Small intestine (tissue), 7 donors: ENCODE measurements at regions not wholly inside any gene's neighbourhood (a gene's known extent, or its start where the extent isn't known, plus 50 kb on each side); places are given as distances from the start of the nearest gene placed in this dataset.
"Not testable (repeated sequence)": the region's sequence is repeated elsewhere in the genome, so short reads cannot be mapped to it uniquely, and the experiment has no call there.

Source experiments
- DNase-seq, 2 donors: peaks; one replicate each; pipeline versions ENCODE4 v3.0.0 to v3.0.0-alpha.2; 2013
- FAIRE-seq: peaks from 2 replicates; lab custom pipeline; 2012; peaks lifted over from hg19 to GRCh38; lab: Jason Lieb, UNC
- H3K27ac ChIP-seq, 3 donors: one replicate each; pipeline ENCODE4 v1.5.1; 2013; ENCODE audit warnings: low read length in 2 of 3, mild to moderate bottlenecking in 2 of 3, control low read depth in 1 of 3, inconsistent platforms in 1 of 3, low read depth in 1 of 3, moderate library complexity in 1 of 3
- H3K27me3 ChIP-seq, 3 donors: one replicate each; pipeline ENCODE4 v1.6.1; 2013; ENCODE audit warnings: low read length in 3 of 3, inconsistent platforms in 1 of 3; ENCODE audit not compliant: control insufficient read depth in 3 of 3, insufficient read depth in 3 of 3
- H3K36me3 ChIP-seq, 3 donors: one replicate each; pipeline ENCODE4 v1.6.1; 2013; ENCODE audit warnings: low read length in 3 of 3, inconsistent platforms in 1 of 3, low read depth in 1 of 3, mild to moderate bottlenecking in 1 of 3, moderate library complexity in 1 of 3; ENCODE audit not compliant: control insufficient read depth in 3 of 3, insufficient read depth in 2 of 3
- H3K4me1 ChIP-seq, 3 donors: one replicate each; pipeline ENCODE4 v1.6.1; 2013; ENCODE audit warnings: low read length in 2 of 3, inconsistent platforms in 1 of 3, low read depth in 1 of 3, mild to moderate bottlenecking in 1 of 3, moderate library complexity in 1 of 3; ENCODE audit not compliant: control insufficient read depth in 3 of 3, insufficient read depth in 2 of 3
- H3K4me3 ChIP-seq, 3 donors: one replicate each; pipeline ENCODE4 v1.5.1; 2013; ENCODE audit warnings: low read length in 3 of 3, control low read depth in 1 of 3, inconsistent platforms in 1 of 3, low read depth in 1 of 3, mild to moderate bottlenecking in 1 of 3, moderate library complexity in 1 of 3
- H3K9me3 ChIP-seq, 2 donors: one replicate each; pipeline ENCODE4 v1.6.1; 2013; ENCODE audit warnings: low read depth in 1 of 2, low read length in 1 of 2; ENCODE audit not compliant: control insufficient read depth in 2 of 2, insufficient read depth in 1 of 2
- WGBS, 3 donors: extraction: QIAGEN DNeasy Blood & Tissue Kit; methylation state at CpG; one replicate each; pipeline ENCODE4 v1.1.7; 2013; 5-methylcytosine and 5-hydroxymethylcytosine counted together
- donor health status: healthy with polysubstance abuse.
- donor health status: control.
- donor health status: control.
- donor health status: Bipolar disorder and iron deficiency.
- donor health status: healthy.

- no peaks in the 10 kb centered on the region for H3K9me3 ChIP-seq
- no peak overlapping the region for H3K27ac ChIP-seq
- H3K36me3 ChIP-seq = no peaks in the 10 kb centered on the region
- H3K4me1 ChIP-seq = no peaks in the 10 kb centered on the region
- WGBS, 3 donors = 43 to 53% (median 43%) methylated on average over 2 of the region's 2 CpGs
- DNase-seq (no peak), FAIRE-seq (no peak)
- no peaks in the 10 kb centered on the region for H3K27me3 ChIP-seq
- no peak overlapping the region for H3K4me3 ChIP-seq
These were observed 272.8 kb upstream of the POU1F1 start for GRCh38 chr3:87549208-87549607.

DNA sequence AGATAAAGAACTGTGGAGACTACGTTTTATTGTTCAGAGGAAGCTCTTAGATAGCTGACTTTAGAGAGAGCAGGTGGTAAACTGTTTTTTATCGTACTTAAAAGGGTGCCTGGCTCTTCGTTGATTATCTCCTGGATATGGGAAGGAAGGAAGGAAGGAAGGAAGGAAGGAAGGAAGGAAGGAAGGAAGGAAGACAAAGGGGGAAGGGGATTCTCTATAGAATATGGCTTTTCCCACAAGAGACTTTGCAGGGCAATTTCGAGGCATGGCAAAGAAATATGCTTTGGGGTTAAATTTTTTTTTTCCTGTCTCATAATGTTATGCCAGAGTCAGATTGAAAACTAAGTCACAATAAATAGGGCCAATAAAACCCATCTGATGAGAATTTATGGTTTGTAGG lies 271.9 kb upstream of the POU1F1 start:
- 44 to 55% (median 46%) methylated on average over 4 of the region's 4 CpGs for WGBS, 3 donors
- H3K27ac ChIP-seq = no peak overlapping the region
- no peaks in the 10 kb centered on the region for H3K9me3 ChIP-seq
- H3K36me3 ChIP-seq = no peaks in the 10 kb centered on the region
- no peaks in the 10 kb centered on the region for H3K27me3 ChIP-seq
- no peak overlapping the region for H3K4me3 ChIP-seq
- H3K4me1 ChIP-seq = no peaks in the 10 kb centered on the region
- no peak for FAIRE-seq
- DNase-seq = no peak

- Histone ChIP-seq H3K36me3 (no peaks in the 10 kb centered on the region), H3K4me1 (no peaks in the 10 kb centered on the region), H3K9me3 (no peaks in the 10 kb centered on the region), H3K27me3 (no peaks in the 10 kb centered on the region), H3K27ac (no peak overlapping the region), H3K4me3 (no peak overlapping the region)
- no peak for DNase-seq
- FAIRE-seq = no peak
- WGBS, 3 donors = 78 to 84% (median 81%) methylated on average over 5 of the region's 5 CpGs
These were observed 269.8 kb upstream of the POU1F1 start for GRCh38 chr3:87546216-87546615.

GRCh38 chr3:87543408-87543807 lies 267.0 kb upstream of the POU1F1 start:
- not testable (repeated sequence) for H3K27me3 ChIP-seq, FAIRE-seq, H3K4me1 ChIP-seq, H3K27ac ChIP-seq, H3K9me3 ChIP-seq, H3K36me3 ChIP-seq, DNase-seq, H3K4me3 ChIP-seq
- WGBS, 3 donors = 54 to 64% (median 59%) methylated on average over 2 of the region's 2 CpGs

- Histone ChIP-seq H3K9me3 (no peaks in the 10 kb centered on the region), H3K27me3 (no peaks in the 10 kb centered on the region), H3K36me3 (no peaks in the 10 kb centered on the region), H3K4me1 (no peaks in the 10 kb centered on the region), H3K4me3 (no peak overlapping the region), H3K27ac (no peak overlapping the region)
- FAIRE-seq (no peak), DNase-seq (no peak)
- WGBS, 3 donors = 66 to 71% (median 68%) methylated on average over 3 of the region's 3 CpGs
These were observed 265.3 kb upstream of the POU1F1 start for GRCh38 chr3:87541723-87542122.

DNA sequence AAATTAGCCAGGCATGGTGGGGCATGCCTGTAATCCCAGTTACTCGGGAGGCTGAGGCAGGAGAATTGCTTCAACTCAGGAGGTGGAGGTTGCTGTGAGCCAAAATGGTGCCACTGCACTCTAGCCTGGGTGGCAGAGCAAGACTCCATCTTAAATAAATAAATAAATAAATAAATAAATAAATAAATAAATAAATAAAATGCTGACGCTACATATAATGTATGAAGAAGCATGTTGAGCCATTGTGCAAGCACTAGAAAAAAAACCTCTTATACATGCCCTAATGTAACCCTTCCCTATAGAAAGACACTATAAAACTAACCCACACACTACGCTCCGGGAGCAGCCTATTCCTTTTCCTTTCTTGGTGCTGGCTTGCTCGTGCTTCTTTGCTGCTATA lies 262.3 kb upstream of the POU1F1 start:
- H3K36me3 ChIP-seq, H3K27ac ChIP-seq, H3K27me3 ChIP-seq, FAIRE-seq, H3K4me3 ChIP-seq, H3K4me1 ChIP-seq, DNase-seq, H3K9me3 ChIP-seq: not testable (repeated sequence)
- 73 to 90% (median 87%) methylated on average over 5 of the region's 5 CpGs for WGBS, 3 donors

DNA sequence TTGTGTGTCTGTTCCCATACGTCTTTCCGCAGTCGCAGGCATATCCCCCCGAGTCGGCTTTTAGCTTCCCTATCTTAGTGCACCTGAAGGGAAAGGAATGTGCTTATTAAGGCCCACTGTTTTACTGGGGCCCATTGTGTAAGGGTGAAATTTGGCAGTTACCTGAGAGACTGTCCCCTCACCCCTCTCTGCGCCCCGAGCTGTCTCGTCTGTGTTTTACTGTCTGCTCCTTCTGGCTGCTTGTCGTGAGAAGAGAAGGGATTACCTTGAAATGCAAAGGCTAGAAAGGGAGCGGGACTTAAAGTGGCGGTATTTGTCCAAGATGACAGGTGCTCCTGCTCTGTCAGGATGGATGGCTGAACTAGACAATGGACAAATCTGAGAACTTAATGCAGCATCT lies 233.0 kb upstream of the POU1F1 start:
- no peaks in the 10 kb centered on the region for H3K36me3 ChIP-seq
- no peak overlapping the region for H3K4me3 ChIP-seq
- H3K27me3 ChIP-seq = no peaks in the 10 kb centered on the region
- no peaks in the 10 kb centered on the region for H3K4me1 ChIP-seq
- H3K9me3 ChIP-seq = no peaks in the 10 kb centered on the region
- H3K27ac ChIP-seq = no peak overlapping the region
- DNase-seq = no peak
- FAIRE-seq = no peak
- 41 to 55% (median 44%) methylated on average over 11 of the region's 11 CpGs for WGBS, 3 donors

- FAIRE-seq = no peak
- Histone ChIP-seq H3K36me3 (no peaks in the 10 kb centered on the region), H3K27ac (no peak overlapping the region), H3K4me1 (no peaks in the 10 kb centered on the region), H3K4me3 (no peak overlapping the region), H3K27me3 (no peaks in the 10 kb centered on the region), H3K9me3 (no peaks in the 10 kb centered on the region)
- DNase-seq = no peak
- 37 to 55% (median 48%) methylated on average over 3 of the region's 3 CpGs for WGBS, 3 donors
These were observed 232.5 kb upstream of the POU1F1 start for GRCh38 chr3:87508921-87509320.

GRCh38 chr3:87507753-87508152 lies 231.4 kb upstream of the POU1F1 start:
- Histone ChIP-seq H3K4me3 (no peak overlapping the region), H3K27ac (no peak overlapping the region), H3K9me3 (no peaks in the 10 kb centered on the region), H3K4me1 (no peaks in the 10 kb centered on the region), H3K27me3 (no peaks in the 10 kb centered on the region), H3K36me3 (no peaks in the 10 kb centered on the region)
- FAIRE-seq (no peak), DNase-seq (no peak)
- WGBS, 3 donors = 40 to 58% (median 45%) methylated on average over 1 of the region's 1 CpG
